ENCODE measurements at regions not wholly inside any gene's neighbourhood (a gene's known extent, or its start where the extent isn't known, plus 50 kb on each side); places are given as distances from the start of the nearest gene placed in this dataset.

DNA sequence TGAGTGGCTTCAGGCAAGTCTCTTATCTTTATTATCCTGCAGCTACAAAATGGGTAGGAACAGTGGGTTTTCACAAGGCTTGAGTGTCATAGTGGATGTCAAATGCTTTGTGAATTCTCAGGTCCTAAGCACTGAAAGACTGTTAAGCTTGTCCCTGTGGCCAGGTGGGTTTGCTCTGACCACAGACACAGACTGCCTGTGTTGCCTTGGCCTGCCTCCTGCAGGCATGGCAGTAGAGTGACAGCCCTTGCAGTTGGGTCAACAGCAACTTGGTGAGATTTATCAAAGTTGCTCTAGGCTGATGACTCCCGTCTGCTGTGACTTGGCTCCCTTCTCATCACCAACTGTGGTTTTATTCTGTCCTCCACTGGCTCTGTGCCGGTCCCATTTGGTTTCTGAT lies 520.0 kb upstream of the CCDC196 start:
- Mint-ChIP-seq H3K27ac (ENCODE audit: unreplicated experiment) (no peak overlapping the region), H3K36me3 (ENCODE audit: unreplicated experiment) (no peaks in the 10 kb centered on the region), H3K4me1 (ENCODE audit: low read depth, unreplicated experiment) (no peaks in the 10 kb centered on the region), H3K27me3 (ENCODE audit: unreplicated experiment) (no peaks in the 10 kb centered on the region), H3K4me3 (ENCODE audit: unreplicated experiment) (no peak overlapping the region), H3K9me3 (ENCODE audit: unreplicated experiment) (no peaks in the 10 kb centered on the region)
- no peak for TF ChIP-seq CTCF (IDR thresholded peaks at IDR 0.05; ENCODE audit: partially characterized antibody, unreplicated experiment)
- no peak for DNase-seq

- H3K4me3 Mint-ChIP-seq (ENCODE audit: unreplicated experiment) = no peak overlapping the region
- no peak overlapping the region for H3K27ac Mint-ChIP-seq (ENCODE audit: unreplicated experiment)
- peaks cover 2% of the 10 kb centered on the region for H3K27me3 Mint-ChIP-seq (ENCODE audit: unreplicated experiment)
- DNase-seq = no peak
- H3K4me1 Mint-ChIP-seq (ENCODE audit: low read depth, unreplicated experiment) = peaks cover 7% of the 10 kb centered on the region
- TF ChIP-seq CTCF (IDR thresholded peaks at IDR 0.05; ENCODE audit: partially characterized antibody, unreplicated experiment) = no peak
- no peaks in the 10 kb centered on the region for H3K9me3 Mint-ChIP-seq (ENCODE audit: unreplicated experiment)
- H3K36me3 Mint-ChIP-seq (ENCODE audit: unreplicated experiment) = no peaks in the 10 kb centered on the region
Measured at GRCh38 chr14:65972346-65972870, 513.8 kb upstream of the CCDC196 start.

GRCh38 chr14:65972891-65973290 lies 513.3 kb upstream of the CCDC196 start:
- Mint-ChIP-seq H3K27me3 (ENCODE audit: unreplicated experiment) (peaks cover 2% of the 10 kb centered on the region), H3K4me3 (ENCODE audit: unreplicated experiment) (no peak overlapping the region), H3K36me3 (ENCODE audit: unreplicated experiment) (no peaks in the 10 kb centered on the region), H3K27ac (ENCODE audit: unreplicated experiment) (no peak overlapping the region), H3K4me1 (ENCODE audit: low read depth, unreplicated experiment) (peaks cover 7% of the 10 kb centered on the region), H3K9me3 (ENCODE audit: unreplicated experiment) (no peaks in the 10 kb centered on the region)
- DNase-seq = no peak
- TF ChIP-seq CTCF (IDR thresholded peaks at IDR 0.05; ENCODE audit: partially characterized antibody, unreplicated experiment) = no peak

DNA sequence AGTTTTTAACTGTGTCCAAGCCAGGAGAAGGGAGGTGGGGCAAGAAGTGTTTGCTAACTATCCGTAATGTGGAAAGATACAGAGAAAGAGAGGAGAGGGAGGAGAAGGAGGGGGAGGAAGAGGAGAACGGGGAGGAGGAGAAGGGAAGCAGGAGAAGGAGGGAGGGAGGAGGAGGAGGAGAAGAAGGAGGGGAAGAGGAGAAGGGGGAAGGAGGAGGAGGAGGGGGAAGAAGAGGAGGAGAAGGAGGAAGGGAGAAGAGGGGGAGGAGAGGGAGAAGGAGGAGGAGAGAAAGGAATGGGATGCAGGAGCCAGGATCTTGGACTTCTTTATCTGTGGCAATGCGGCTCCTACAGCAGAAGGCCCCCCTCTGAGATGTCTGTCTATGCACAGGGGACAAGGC lies 510.3 kb upstream of the CCDC196 start:
- H3K4me1 Mint-ChIP-seq (ENCODE audit: low read depth, unreplicated experiment) = peaks cover 7% of the 10 kb centered on the region
- H3K27me3 Mint-ChIP-seq (ENCODE audit: unreplicated experiment) = peaks cover 2% of the 10 kb centered on the region
- no peak for DNase-seq
- no peak overlapping the region for H3K4me3 Mint-ChIP-seq (ENCODE audit: unreplicated experiment)
- H3K36me3 Mint-ChIP-seq (ENCODE audit: unreplicated experiment) = peaks cover 3% of the 10 kb centered on the region
- peaks cover 5% of the 10 kb centered on the region for H3K9me3 Mint-ChIP-seq (ENCODE audit: unreplicated experiment)
- H3K27ac Mint-ChIP-seq (ENCODE audit: unreplicated experiment) = no peak overlapping the region
- no peak for TF ChIP-seq CTCF (IDR thresholded peaks at IDR 0.05; ENCODE audit: partially characterized antibody, unreplicated experiment)

- H3K27ac Mint-ChIP-seq (ENCODE audit: unreplicated experiment) = no peak overlapping the region
- H3K4me3 Mint-ChIP-seq (ENCODE audit: unreplicated experiment) = no peak overlapping the region
- peaks cover 2% of the 10 kb centered on the region for H3K27me3 Mint-ChIP-seq (ENCODE audit: unreplicated experiment)
- H3K36me3 Mint-ChIP-seq (ENCODE audit: unreplicated experiment) = peaks cover 3% of the 10 kb centered on the region
- H3K4me1 Mint-ChIP-seq (ENCODE audit: low read depth, unreplicated experiment) = peaks cover 7% of the 10 kb centered on the region
- H3K9me3 Mint-ChIP-seq (ENCODE audit: unreplicated experiment) = peaks cover 5% of the 10 kb centered on the region
- TF ChIP-seq CTCF (IDR thresholded peaks at IDR 0.05; ENCODE audit: partially characterized antibody, unreplicated experiment) = no peak
- no peak for DNase-seq
Measured at GRCh38 chr14:65976761-65977404, 509.3 kb upstream of the CCDC196 start.
